ENCODE measurements at regions not wholly inside any gene's neighbourhood (a gene's known extent, or its start where the extent isn't known, plus 50 kb on each side); places are given as distances from the start of the nearest gene placed in this dataset.
"Not testable (repeated sequence)": the region's sequence is repeated elsewhere in the genome, so short reads cannot be mapped to it uniquely, and the experiment has no call there.

DNA sequence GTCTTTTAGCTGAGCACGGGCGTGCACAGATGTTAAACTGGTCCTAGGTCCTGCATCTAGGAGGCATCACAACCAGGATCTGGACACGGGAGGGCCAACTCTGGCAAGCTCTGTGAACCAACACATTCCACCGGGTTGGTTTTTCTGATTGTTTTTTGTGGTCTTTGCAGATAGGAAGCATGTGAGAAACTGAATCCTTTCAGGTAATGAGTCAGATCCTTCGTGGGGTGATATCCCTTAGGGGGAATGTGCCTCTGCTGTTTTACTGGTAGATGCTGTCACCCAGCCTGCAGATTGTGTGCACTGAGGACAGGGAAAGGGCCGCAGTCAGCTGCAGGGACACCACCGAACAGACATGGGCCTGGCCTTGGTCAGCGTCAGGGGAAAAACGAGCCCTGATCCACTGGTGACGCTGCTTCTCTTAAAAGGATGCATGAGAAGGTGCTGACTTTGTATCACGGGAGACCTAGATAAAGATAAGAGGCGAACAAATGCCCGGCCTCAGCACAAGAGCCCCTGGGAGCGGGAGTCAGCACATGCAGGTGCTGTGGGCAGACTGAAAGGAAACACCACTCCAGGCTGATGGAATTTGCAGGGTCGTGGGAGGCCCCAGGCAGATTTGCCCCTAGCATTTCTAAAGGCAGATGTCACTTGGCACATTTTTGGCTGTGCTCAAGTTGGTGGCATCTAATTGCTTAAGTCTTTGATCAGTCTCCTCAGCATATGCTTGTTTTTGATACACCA lies 51.1 kb downstream of the DOP1B start:
- H3K27ac Mint-ChIP-seq: peak overlapping the region in 1 of 2 donors; percentile 36
- no peaks in the 10 kb centered on the region for H3K9me3 Mint-ChIP-seq
- DNase-seq (ENCODE audit: low spot score in 2 of 2) (peak in 1 of 2 donors; percentile 26), ATAC-seq (peak; percentile 77 to 79)
- peaks cover 0 to 8% of the 10 kb centered on the region in 2 donors for H3K36me3 Mint-ChIP-seq

DNA sequence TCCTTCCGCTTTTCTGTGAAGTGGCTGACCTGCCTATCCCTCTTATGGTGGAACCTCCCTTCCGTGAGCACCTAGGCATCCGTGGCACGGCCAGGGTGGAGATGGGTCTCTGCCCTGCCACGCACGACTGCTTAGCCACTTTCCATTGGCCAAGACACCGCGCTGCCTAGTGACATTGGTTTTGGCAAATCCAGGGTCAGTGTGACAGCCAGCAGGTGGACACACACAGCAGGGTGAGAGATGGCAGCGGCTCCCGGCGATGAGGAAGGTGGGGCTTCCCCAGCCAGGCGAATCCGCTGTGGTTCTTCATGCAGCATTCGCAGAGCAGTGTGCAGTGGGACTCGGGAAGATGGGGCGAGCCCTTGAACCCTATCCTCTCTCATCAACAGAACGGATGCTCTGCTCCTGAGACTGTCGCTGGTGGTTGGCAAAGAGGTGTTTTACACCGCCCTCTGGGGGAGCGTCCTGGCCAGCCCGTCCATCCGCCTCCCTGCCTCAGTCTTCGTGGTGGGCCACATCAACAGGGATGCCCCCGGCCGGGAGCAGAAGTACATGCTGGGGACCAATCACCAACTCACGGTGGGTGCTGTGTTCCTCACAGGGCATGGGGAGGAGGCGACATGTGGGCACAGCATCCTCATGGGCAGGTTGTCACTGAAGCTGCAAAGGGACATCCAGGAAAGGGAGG lies 51.8 kb downstream of the DOP1B start:
- DNase-seq (ENCODE audit: low spot score in 2 of 2) (no peak), ATAC-seq (no peak)
- Mint-ChIP-seq H3K27ac (no peak overlapping the region), H3K9me3 (no peaks in the 10 kb centered on the region), H3K36me3 (peaks cover 0 to 8% of the 10 kb centered on the region in 2 donors)

DNA sequence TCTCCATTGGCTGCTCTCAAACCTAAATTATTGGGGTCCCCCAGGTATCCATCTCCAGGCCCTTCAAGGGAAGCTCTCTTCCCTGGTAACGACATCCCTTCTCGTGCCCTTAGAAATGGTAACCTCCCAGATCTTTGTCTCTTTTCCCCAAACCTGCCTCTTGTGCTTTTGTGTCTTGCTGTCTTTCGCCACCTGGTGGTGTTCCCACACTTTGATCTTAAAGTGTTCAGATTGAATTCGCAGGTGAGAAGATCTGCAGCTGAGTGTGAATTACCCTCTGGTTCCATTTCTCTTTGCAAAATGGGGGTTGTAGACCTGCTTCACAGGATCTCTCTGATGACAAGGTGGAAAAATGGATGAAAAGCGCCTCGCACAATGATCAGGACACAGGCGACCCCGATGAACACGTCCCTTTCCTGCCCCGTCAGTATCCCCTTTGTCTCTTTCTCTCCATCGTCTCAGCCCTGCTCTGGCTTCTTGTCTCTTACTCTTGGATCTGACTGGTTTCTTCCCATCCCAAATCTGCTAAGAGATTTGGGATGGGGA lies 53.1 kb downstream of the DOP1B start:
- ATAC-seq: no peak
- peak in 1 of 2 donors; percentile 40 for DNase-seq (ENCODE audit: low spot score in 2 of 2)
- Mint-ChIP-seq H3K27ac (no peak overlapping the region), H3K36me3 (peaks cover 0 to 8% of the 10 kb centered on the region in 2 donors), H3K9me3 (no peaks in the 10 kb centered on the region)

DNA sequence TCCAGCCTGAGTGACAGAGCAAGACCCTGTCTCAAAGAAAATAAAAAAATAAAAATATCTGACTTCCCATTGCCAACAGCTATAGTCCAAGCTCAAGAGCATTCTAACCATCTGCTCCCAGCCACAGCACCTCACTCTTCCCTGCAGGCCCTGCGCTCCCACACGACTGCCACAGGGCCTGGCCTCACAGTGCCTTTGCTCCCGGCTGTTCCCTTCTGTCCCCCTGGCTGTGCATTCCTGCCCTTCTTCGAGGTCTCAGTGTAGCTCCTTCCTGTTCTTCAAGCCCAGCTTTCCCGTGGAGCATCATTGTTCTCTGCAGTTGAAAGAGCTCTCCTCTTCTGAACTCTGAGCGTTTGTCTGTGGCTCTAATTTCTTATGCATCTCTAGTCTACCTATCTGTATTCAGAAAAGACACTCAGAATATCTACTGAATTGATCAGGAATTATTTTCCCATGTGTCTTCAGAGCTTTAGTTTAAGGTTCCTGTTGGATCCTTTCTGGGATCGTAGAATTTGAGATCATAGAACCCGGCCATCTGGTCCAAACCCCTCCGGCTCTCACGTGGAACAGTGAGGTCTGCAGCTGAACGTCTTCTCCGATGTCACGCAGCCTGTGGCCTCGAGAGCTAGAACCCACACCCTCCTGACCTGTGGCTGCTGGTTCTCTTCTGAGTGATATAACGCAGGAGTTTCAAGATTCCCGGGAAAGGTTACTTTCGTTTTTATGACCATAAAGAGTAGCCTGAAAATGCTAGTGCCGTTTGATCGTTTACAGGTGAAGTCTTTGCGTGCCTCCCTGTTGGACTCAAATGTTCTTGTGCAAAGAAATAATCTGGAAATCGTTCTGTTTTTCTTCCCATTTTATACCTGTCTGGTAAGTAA lies 54.4 kb downstream of the DOP1B start:
- ATAC-seq: no peak
- peaks cover 0 to 8% of the 10 kb centered on the region in 2 donors for H3K36me3 Mint-ChIP-seq
- H3K9me3 Mint-ChIP-seq: no peaks in the 10 kb centered on the region
- no peak for DNase-seq (ENCODE audit: low spot score in 2 of 2)
- H3K27ac Mint-ChIP-seq: peak overlapping the region; percentile 16 to 33

DNA sequence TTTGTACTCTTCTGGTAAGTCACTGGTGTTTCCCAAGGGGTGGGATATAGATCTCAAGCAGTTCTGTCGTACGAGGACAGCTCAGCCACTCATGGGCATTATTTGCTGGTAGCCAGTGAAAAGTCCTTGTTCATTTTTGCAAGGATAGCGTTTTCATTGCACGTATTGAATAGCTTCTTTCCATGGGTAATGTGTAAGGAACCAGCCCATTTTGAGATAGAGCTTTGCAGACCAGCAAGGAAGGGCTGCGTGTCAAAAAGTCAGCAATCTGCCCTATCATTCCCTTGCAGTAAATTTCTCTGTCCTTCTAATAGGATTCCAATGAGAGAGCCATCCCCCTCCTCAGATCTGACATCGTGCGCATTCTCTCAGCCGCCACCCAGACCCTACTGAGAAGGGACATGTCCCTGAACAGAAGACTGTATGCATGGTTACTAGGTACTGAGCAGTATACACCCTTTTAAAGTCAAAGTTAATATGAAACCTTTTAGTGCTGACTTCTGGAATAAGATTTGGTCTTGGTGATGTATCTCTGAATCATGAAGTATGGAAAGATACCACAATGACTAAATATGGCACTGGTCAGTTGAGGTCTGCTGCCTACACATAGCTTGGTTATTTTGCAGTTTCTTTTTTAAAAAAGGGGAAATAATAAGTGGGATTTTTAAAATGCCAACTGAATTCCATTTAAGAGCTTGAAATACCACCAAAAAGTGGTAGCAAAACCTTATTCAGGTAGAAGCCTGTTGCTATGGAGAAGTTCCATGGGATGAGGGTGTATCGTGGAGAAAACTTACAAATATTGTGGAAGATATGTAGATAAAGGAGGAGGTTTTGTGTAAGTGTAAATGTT lies 55.3 kb downstream of the DOP1B start:
- ATAC-seq (peak; percentile 22 to 68), DNase-seq (ENCODE audit: low spot score in 2 of 2) (no peak)
- Mint-ChIP-seq H3K9me3 (no peaks in the 10 kb centered on the region), H3K36me3 (peaks cover 0 to 8% of the 10 kb centered on the region in 2 donors), H3K27ac (peak overlapping the region in 1 of 2 donors; percentile 2)

DNA sequence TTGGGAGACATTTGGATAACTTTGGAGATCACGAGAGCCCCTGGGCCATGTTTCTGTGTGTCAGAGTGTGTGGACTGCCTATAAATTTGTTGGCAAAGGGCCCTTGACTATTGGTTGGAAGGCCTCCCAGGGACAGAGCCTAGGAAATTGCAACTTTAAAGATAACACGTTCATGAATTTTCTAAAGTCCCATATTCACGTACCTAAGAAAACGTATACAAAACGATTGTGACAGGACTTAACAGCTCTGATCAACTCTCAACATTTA lies 55.8 kb downstream of the DOP1B start:
- peak overlapping the region in 1 of 2 donors; percentile 2 for H3K27ac Mint-ChIP-seq
- DNase-seq (ENCODE audit: low spot score in 2 of 2) (no peak), ATAC-seq (no peak)
- peaks cover 0 to 8% of the 10 kb centered on the region in 2 donors for H3K36me3 Mint-ChIP-seq
- H3K9me3 Mint-ChIP-seq: no peaks in the 10 kb centered on the region

DNA sequence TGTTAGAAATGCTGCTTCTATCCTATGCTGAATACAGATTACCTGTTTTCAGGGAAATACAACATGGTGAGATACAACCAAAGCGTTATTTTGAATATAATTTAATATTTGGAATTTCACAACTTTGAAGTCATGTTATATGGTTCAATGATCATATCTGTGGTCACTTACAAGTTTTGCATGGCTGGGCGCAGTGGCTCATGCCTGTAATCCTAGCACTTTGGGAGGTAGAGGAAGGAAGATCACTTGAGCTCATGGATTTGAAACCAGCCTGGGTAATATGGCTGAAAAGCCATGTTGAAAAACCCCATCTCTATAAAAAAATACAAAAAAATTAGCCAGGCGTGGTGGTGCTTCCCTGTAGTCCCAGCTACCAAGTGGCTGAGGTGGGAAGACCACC lies 57.9 kb downstream of the DOP1B start:
- H3K9me3 Mint-ChIP-seq: no peaks in the 10 kb centered on the region
- DNase-seq (ENCODE audit: low spot score in 2 of 2): no peak
- H3K36me3 Mint-ChIP-seq: peaks cover 0 to 8% of the 10 kb centered on the region in 2 donors
- ATAC-seq: no peak
- no peak overlapping the region for H3K27ac Mint-ChIP-seq

DNA sequence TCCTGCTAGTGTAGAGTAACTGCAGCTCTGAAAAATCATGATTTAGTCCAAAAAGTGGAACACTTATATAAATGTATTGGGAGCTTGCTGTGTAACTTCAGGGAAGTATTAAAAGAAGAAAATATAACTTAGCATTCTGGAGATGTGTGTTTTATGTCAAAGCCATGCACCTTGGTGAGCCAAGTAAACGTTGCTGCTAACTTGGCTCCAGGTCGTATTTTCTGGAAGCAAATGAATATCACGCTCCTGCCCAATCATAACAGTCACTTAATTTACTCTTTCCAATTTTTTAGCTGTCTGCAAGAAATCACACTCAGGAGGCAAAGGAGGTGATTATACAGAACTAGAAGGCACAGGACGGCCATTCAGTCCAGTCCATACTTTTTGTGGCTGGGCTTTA lies 61.1 kb downstream of the DOP1B start:
- no peak for DNase-seq (ENCODE audit: low spot score in 2 of 2)
- peaks cover 0 to 4% of the 10 kb centered on the region in 2 donors for H3K36me3 Mint-ChIP-seq
- ATAC-seq: no peak
- H3K9me3 Mint-ChIP-seq: no peaks in the 10 kb centered on the region
- no peak overlapping the region for H3K27ac Mint-ChIP-seq

DNA sequence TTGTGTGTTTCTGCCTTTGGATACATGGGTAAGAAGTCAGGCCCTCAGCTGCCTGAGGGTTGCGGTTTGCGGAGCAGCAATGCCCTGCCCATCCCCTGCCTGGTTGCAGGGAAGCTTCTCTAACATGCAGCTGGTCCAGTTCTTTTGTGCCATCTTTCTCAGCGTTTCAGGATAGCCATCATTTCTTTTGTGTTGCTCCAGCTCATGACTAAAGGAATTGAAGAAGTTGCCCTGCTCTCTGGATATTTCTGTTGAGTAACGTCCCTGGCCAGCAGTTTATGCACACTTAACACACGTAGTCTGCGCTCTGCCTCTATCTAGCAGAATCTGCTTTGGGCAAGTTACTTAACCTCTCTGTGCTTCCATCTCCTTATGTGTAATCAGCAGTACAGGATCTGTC lies 62.1 kb downstream of the DOP1B start:
- H3K36me3 Mint-ChIP-seq: peaks cover 0 to 4% of the 10 kb centered on the region in 2 donors
- H3K27ac Mint-ChIP-seq: no peak overlapping the region
- ATAC-seq (no peak), DNase-seq (ENCODE audit: low spot score in 2 of 2) (no peak)
- no peaks in the 10 kb centered on the region for H3K9me3 Mint-ChIP-seq

DNA sequence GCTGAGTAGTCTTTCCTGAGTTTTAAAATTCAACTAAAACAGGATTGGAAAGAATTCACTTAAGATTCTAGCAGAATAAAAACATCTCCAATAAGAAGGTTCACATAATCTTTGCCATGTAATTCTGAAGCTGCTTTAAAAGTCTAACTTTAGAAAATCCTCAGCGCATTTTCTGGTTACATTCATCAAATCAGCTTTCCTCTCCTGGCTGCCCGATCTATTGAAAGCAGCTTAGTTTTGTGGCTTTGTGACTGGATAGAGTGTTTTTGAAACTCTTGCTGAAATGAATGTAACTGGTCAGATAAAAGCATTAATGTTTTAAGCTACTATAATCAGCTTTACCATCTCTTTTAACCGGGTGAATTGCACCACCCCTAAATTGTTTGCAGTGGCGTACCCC lies 66.8 kb downstream of the DOP1B start:
- DNase-seq (ENCODE audit: low spot score in 2 of 2) (no peak), ATAC-seq (no peak)
- H3K9me3 Mint-ChIP-seq: no peaks in the 10 kb centered on the region
- H3K36me3 Mint-ChIP-seq: peaks cover 0 to 4% of the 10 kb centered on the region in 2 donors
- H3K27ac Mint-ChIP-seq: no peak overlapping the region

DNA sequence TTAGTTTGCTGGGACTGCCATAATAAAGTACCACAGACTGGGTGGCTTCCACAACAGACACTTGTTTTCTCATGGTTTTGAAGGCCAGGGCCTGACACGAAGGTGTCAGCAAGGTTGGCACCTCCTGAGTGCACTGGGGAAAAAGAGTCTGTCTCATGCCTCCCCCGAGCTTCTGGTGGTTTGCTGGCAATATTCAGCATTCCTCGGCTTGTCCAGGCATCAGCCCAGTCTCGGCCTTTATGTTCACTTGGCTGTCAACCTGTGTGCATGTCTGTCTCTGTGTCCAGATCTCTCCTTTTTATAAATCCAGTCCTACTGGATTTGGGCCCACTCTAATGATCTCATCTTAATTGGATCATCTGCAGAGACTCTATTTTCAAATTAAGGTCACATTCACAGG lies 72.6 kb downstream of the DOP1B start:
- Mint-ChIP-seq H3K9me3 (no peaks in the 10 kb centered on the region), H3K36me3 (peaks cover 0 to 8% of the 10 kb centered on the region in 2 donors), H3K27ac (no peak overlapping the region)
- ATAC-seq: no peak
- no peak for DNase-seq (ENCODE audit: low spot score in 2 of 2)

DNA sequence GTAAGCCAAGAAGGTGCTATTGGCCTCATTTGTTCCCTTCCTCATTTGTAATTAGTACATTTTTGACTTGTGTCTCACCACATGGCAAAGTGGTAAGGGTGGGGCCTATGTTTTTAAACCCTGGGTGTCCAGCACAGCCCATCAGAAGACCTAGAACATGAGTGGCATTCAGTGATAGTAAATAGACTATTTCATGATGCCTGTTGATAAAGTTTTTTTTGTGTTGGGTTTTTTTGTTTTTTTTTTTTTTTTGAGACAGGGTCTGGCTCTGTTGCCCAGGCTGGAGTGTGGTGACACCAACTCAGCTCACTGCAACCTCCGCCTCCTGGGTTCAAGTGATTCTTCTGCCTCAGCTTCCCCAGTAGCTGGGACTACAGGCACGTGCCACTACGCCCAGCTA lies 74.8 kb downstream of the DOP1B start:
- H3K9me3 Mint-ChIP-seq; DNase-seq (ENCODE audit: low spot score in 2 of 2); H3K27ac Mint-ChIP-seq; ATAC-seq; H3K36me3 Mint-ChIP-seq: not testable (repeated sequence)

DNA sequence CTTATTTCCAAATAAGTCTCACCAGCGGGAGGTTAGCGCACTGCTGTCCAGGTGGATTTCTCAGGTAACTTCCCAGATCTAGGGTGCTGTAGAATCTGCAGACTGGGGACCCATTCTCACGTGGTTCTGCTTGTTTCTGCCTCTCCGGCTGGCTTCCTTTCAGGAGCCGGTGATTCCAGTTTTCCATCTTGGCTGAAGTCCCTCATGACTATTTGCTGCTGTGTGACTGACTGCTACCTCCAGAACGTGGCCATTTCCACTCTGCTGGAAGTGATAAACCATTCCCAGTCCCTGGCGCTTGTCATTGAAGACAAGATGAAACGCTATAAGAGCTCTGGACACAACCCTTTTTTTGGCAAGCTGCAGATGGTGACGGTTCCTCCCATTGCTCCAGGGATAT lies 76.0 kb downstream of the DOP1B start:
- peaks cover 0 to 8% of the 10 kb centered on the region in 2 donors for H3K36me3 Mint-ChIP-seq
- no peak overlapping the region for H3K27ac Mint-ChIP-seq
- DNase-seq (ENCODE audit: low spot score in 2 of 2): no peak
- no peaks in the 10 kb centered on the region for H3K9me3 Mint-ChIP-seq
- ATAC-seq: no peak

DNA sequence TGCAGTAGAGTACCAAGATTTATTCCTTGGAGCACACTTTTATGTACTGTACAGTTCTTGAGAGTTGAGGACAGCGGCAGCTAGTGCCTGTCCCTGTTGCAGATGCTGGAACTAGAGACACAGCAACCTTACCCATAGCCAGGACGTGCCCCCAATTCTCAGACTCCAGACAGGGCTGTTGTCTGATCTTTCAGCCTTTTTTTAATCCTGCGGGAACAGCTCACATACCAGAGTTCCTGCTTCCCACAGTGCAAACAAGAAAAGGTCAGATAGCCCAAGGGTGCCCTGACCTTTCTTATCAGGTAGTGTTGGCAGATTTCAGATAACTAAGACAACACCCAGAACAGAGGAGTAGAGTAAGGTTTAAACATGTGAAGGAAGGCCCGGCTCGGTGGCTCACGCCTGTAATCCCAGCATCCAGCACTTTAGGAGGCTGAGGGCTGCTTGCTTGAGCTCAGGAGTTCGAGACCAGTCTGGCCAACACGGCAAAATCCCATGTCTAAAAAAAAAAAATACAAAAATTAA lies 78.5 kb downstream of the DOP1B start:
- peaks cover 0 to 8% of the 10 kb centered on the region in 2 donors for H3K36me3 Mint-ChIP-seq
- H3K27ac Mint-ChIP-seq: peak overlapping the region in 1 of 2 donors; percentile 37
- ATAC-seq (no peak), DNase-seq (ENCODE audit: low spot score in 2 of 2) (no peak)
- H3K9me3 Mint-ChIP-seq: no peaks in the 10 kb centered on the region

DNA sequence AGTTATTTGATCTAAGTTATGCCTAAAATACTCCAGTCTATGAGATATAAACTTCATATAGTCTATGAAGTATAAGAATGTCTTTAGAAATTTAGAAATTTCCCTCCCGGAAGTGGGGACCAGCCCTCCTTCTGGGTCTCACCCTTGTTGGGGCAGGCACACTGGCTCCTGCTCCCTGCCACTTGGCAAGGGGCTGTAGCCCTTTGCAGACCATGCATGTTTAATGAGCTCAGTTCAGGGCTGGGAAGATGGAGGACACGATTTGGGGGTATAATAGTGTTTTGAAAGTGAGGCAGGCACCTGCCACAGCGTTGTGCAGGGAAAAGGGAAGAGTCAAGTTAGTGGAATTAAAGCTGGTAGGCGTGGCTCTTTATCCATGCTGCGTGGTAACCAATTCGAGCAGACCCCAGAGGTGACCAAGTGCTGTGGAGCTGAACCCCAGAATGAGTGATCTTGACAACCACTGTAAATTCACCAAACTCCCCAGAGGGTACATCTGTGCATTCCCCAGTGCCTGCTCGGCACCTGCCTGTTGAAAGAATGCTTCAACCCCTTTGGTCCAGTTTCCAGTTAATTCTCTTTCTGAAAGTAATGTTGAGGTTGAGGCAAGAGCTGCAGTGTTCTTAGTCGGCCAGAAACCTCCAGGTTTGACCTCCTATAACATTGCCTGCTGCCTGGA lies 79.6 kb downstream of the DOP1B start:
- no peak for ATAC-seq
- H3K9me3 Mint-ChIP-seq: no peaks in the 10 kb centered on the region
- no peak overlapping the region for H3K27ac Mint-ChIP-seq

More for the DNA sequence above, 79.6 kb downstream of the DOP1B start:
- no peak for DNase-seq (ENCODE audit: low spot score in 2 of 2)
- H3K36me3 Mint-ChIP-seq: peaks cover 0 to 8% of the 10 kb centered on the region in 2 donors

Measured in activated naive CD4-positive, alpha-beta T cell treated with anti-CD3 and anti-CD28 coated beads, Interleukin-2, amount 50 U/mL, for 72 hours (primary cell).